Transverse colon (tissue), 4 donors: ENCODE measurements at regions not wholly inside any gene's neighbourhood (a gene's known extent, or its start where the extent isn't known, plus 50 kb on each side); places are given as distances from the start of the nearest gene placed in this dataset.

ENCODE experiments used
- DNase-seq: peaks from one replicate; pipeline ENCODE4 v3.0.0-alpha.2; 2019
- H3K27ac ChIP-seq, 4 donors: fragments of 200-600 bp; sonication (generic); 2 replicates each; pipeline ENCODE4 v1.5.1; 2016 to 2018; ENCODE audit warnings: inconsistent platforms in 4 of 4
- H3K27me3 ChIP-seq: fragments of 200-600 bp; sonication (generic); 2 replicates; pipeline ENCODE4 v1.5.1; 2017; ENCODE audit warnings: inconsistent platforms
- H3K36me3 ChIP-seq, 4 donors: fragments of 200-600 bp; sonication (generic); 2 replicates each; pipeline ENCODE4 v1.5.1; 2017 to 2019; ENCODE audit warnings: inconsistent platforms in 4 of 4
- H3K4me1 ChIP-seq, 4 donors: fragments of 200-600 bp; sonication (generic); 2 replicates each; pipeline ENCODE4 v1.5.1; 2017 to 2020; ENCODE audit warnings: inconsistent platforms in 4 of 4
- H3K4me3 ChIP-seq, 4 donors: fragments of 200-600 bp; sonication (generic); 1 replicate in 1 of 4; 2 replicates in 3 of 4; pipeline versions ENCODE4 v1.5.1 to v1.6.1; 2017 to 2019; ENCODE audit warnings: inconsistent platforms in 4 of 4
- H3K9me3 ChIP-seq, 2 donors: fragments of 200-600 bp; sonication (generic); 2 replicates each; pipeline ENCODE4 v1.5.1; 2017 to 2019; ENCODE audit warnings: inconsistent platforms in 2 of 2
- EP300 ChIP-seq: sonication (generic); formaldehyde crosslinking; IDR thresholded peaks from one replicate; pipeline ENCODE4 v1.6.1; 2017; ENCODE audit warnings: antibody characterized with exemption, low read depth
- POLR2A ChIP-seq: fragments of 450-650 bp; IDR thresholded peaks from one replicate; pipeline ENCODE4 v1.6.1; 2016; ENCODE audit warnings: antibody characterized with exemption, mild to moderate bottlenecking, moderate library complexity
- POLR2AphosphoS5 ChIP-seq, 3 donors: sonication (generic); formaldehyde crosslinking; IDR thresholded peaks; one replicate each; pipeline ENCODE4 v1.6.1; 2016; ENCODE audit warnings: antibody characterized with exemption in 3 of 3
- WGBS, 2 donors: methylation state at CpG; one replicate each; pipeline ENCODE4 v1.1.5; 2018; ENCODE audit warnings: low coverage in 1 of 2; 5-methylcytosine and 5-hydroxymethylcytosine counted together
- in situ Hi-C, 4 donors: fragments of 200-750 bp; cut with MboI; loops; one replicate each; pipeline versions ENCODE4 v1.15.0 to v1.15.1; 2017; ENCODE audit warnings: low sequenced_read_pairs in 3 of 4, low pct_ligation_motif_present in 1 of 4, low pct_unique_long_range_greater_than_20kb in 1 of 4
- intact Hi-C: fragments of 100-400 bp; cut with DNase I; formaldehyde crosslinking; loops from one replicate; pipeline ENCODE4 v1.15.1; 2023; ENCODE audit warnings: low total_unique reads
- TF ChIP-seq, protein P1 (sequence below), 5 experiments: fragments of 200-600 bp in 3 of 5; fragments of 450-650 bp in 2 of 5; sonication (generic) in 3 of 5; IDR thresholded peaks; 1 replicate in 2 of 5; 2 replicates in 3 of 5; pipeline ENCODE4 v1.5.1; 2016 to 2017; ENCODE audit warnings: antibody characterized with exemption in 5 of 5, inconsistent platforms in 3 of 5, mild to moderate bottlenecking in 2 of 5, moderate library complexity in 1 of 5

DNA sequence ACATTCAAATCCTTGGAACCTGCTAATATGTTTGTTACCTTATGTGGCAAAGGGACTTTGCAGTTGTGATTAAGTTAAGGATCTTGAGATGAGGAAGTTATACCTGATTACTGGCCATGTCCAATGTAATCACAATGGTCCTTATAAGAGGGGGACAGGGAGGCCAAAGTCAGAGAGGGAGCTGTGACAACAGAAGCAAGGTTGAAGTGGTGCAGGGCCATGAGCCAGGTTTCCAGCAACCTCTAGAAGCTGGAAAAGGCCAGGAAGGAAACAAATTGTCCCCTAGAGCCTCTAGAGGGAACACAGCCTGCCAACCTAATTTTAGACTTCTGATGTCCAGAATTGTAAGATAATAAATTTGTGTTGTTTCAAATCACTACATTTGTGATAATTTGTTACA is 334.7 kb upstream of the DACH1 start:
- Histone ChIP-seq H3K36me3 (no peaks in the 10 kb centered on the region), H3K4me3 (no peak overlapping the region), H3K27me3 (no peaks in the 10 kb centered on the region), H3K9me3 (no peaks in the 10 kb centered on the region), H3K4me1 (no peaks in the 10 kb centered on the region), H3K27ac (no peak overlapping the region)
- intact Hi-C loops (no loop called here), in situ Hi-C loops (no loop called here)
- no peak for DNase-seq
- TF ChIP-seq POLR2A (no peak), POLR2AphosphoS5 (IDR thresholded peaks at IDR 0.05) (no peak), EP300 (no peak)
- TF ChIP-seq, protein P1, sequence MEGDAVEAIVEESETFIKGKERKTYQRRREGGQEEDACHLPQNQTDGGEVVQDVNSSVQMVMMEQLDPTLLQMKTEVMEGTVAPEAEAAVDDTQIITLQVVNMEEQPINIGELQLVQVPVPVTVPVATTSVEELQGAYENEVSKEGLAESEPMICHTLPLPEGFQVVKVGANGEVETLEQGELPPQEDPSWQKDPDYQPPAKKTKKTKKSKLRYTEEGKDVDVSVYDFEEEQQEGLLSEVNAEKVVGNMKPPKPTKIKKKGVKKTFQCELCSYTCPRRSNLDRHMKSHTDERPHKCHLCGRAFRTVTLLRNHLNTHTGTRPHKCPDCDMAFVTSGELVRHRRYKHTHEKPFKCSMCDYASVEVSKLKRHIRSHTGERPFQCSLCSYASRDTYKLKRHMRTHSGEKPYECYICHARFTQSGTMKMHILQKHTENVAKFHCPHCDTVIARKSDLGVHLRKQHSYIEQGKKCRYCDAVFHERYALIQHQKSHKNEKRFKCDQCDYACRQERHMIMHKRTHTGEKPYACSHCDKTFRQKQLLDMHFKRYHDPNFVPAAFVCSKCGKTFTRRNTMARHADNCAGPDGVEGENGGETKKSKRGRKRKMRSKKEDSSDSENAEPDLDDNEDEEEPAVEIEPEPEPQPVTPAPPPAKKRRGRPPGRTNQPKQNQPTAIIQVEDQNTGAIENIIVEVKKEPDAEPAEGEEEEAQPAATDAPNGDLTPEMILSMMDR (IDR thresholded peaks at IDR 0.05), result no peak

DNA sequence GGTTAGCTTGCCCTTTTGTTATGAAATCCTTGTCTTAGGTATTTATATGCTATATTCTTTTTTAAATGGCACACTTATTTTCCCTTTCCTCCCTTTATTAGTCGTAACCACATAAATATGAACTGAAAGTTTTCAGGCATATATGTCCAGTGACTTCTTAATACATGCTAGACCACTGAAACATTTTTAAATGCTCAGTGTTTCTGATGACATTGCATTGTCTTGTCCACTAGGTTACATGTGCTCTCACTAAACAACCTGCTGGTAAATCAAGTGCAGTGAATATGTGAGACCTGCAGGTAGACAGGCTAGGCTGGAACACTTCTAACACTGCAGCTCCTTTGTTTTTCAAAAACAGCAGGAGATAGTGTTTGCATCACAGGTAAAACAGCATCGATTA is 332.6 kb upstream of the DACH1 start:
- H3K9me3 ChIP-seq, result no peaks in the 10 kb centered on the region
- H3K4me1 ChIP-seq, result peaks cover 0 to 12% (median 4%) of the 10 kb centered on the region in 4 donors
- TF ChIP-seq POLR2AphosphoS5 (IDR thresholded peaks at IDR 0.05), result no peak
- TF ChIP-seq, protein P1 (IDR thresholded peaks at IDR 0.05), result no peak
- 46 to 50% methylated on average over 2 of the region's 2 CpGs for WGBS, 2 donors
- H3K27me3 ChIP-seq, result no peaks in the 10 kb centered on the region
- no peak for DNase-seq
- no peak overlapping the region for H3K27ac ChIP-seq
- no peaks in the 10 kb centered on the region for H3K36me3 ChIP-seq
- no peak overlapping the region for H3K4me3 ChIP-seq
- in situ Hi-C loops (no loop called here), intact Hi-C loops (no loop called here)

DNA sequence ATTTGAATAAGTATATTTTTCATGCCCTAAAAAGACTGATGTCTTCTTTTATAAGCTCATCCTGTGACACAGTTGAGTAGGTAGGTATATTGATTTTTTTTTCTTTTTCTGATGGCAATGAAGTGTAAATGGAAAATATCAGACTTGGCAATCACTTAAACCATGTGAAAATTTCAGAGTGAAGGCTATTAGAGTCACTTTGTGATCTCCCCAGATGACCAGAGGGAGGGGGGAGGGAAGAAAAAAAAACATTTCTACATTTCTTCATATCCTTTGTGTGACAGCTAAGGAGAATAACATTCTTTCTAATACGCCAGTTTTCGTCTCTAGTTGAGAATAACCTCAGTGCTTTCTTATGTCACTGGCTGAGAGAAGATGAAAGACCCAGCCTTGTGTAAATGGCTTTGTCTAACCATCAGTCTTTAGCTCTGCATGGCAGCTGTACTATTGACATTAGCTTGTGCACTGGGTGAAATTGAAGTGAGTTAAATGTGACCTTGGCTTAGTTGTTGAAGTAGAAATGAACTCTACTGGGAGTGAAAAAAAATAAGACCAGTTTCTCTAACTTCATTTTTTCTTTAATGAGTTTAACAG is 332.1 kb upstream of the DACH1 start:
- DNase-seq, result no peak
- Histone ChIP-seq H3K27me3 (no peaks in the 10 kb centered on the region), H3K4me3 (no peak overlapping the region), H3K27ac (no peak overlapping the region), H3K4me1 (peaks cover 0 to 18% (median 7%) of the 10 kb centered on the region in 4 donors), H3K9me3 (no peaks in the 10 kb centered on the region), H3K36me3 (no peaks in the 10 kb centered on the region)
- 84 to 93% methylated on average over 2 of the region's 2 CpGs for WGBS, 2 donors
- in situ Hi-C loops (no loop called here), intact Hi-C loops (no loop called here)
- TF ChIP-seq EP300 (no peak), POLR2AphosphoS5 (IDR thresholded peaks at IDR 0.05) (no peak), POLR2A (no peak)
- TF ChIP-seq, protein P1 (IDR thresholded peaks at IDR 0.05), result no peak

DNA sequence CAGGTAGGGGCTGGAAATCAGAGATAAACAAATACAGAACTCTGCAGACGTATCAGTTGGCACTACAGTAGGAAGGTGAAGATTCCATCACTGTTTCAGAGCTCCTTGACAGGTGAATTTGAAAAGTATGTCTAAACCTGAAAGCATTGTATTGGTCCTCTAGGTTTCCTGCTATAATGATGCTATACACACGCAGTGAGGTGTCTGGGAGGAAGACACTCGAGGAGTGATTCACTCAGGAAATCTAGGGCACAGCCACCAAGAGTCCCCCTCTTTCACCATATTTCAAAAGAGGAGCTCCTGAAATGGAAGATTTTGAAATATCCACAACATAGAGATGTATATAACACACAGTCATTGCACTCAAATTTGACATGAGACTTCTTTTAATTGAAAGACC is 331.0 kb upstream of the DACH1 start:
- in situ Hi-C loops (no loop called here), intact Hi-C loops (no loop called here)
- Histone ChIP-seq H3K9me3 (no peaks in the 10 kb centered on the region), H3K27ac (no peak overlapping the region), H3K4me1 (peaks cover 0 to 24% (median 11%) of the 10 kb centered on the region in 4 donors), H3K36me3 (no peaks in the 10 kb centered on the region), H3K27me3 (no peaks in the 10 kb centered on the region), H3K4me3 (no peak overlapping the region)
- WGBS, 2 donors, result 65 to 95% methylated on average over 2 to 3 of the region's 3 CpGs
- no peak for DNase-seq
- TF ChIP-seq, protein P1 (IDR thresholded peaks at IDR 0.05), result no peak
- TF ChIP-seq POLR2A (no peak), POLR2AphosphoS5 (IDR thresholded peaks at IDR 0.05) (no peak), EP300 (no peak)
